GM18507 (cell line): ENCODE measurements at regions not wholly inside any gene's neighbourhood (a gene's known extent, or its start where the extent isn't known, plus 50 kb on each side); places are given as distances from the start of the nearest gene placed in this dataset.
"Not testable (repeated sequence)": the region's sequence is repeated elsewhere in the genome, so short reads cannot be mapped to it uniquely, and the experiment has no call there.

Experiments used
- DNase-seq: peaks from one replicate; pipeline ENCODE4 v3.0.0; 2011; ENCODE audit warnings: low read depth; ENCODE audit not compliant: insufficient read length; ENCODE audit errors: extremely low spot score
- FAIRE-seq: peaks from 2 replicates; lab custom pipeline; 2011; peaks lifted over from hg19 to GRCh38; lab: Jason Lieb, UNC

GRCh38 chr5:18264126-18264882, 630.0 kb downstream of the TAF11L14 start:
- no peak for FAIRE-seq
- no peak for DNase-seq

- FAIRE-seq (no peak), DNase-seq (no peak)
Measured at GRCh38 chr5:18270635-18271338, 636.5 kb downstream of the TAF11L14 start.

GRCh38 chr5:18276939-18277338, 642.7 kb downstream of the TAF11L14 start:
- FAIRE-seq (no peak), DNase-seq (no peak)

GRCh38 chr5:18281947-18282581, 647.8 kb downstream of the TAF11L14 start:
- FAIRE-seq (no peak), DNase-seq (no peak)

- no peak for FAIRE-seq
- DNase-seq = no peak
Measured at GRCh38 chr5:18285257-18285656, 651.0 kb downstream of the TAF11L14 start.

GRCh38 chr5:18292146-18292545, 657.9 kb downstream of the TAF11L14 start:
- FAIRE-seq = no peak
- no peak for DNase-seq

GRCh38 chr5:18295696-18296095, 661.4 kb downstream of the TAF11L14 start:
- not testable (repeated sequence) for DNase-seq, FAIRE-seq

GRCh38 chr5:18299166-18299565, 664.9 kb downstream of the TAF11L14 start:
- FAIRE-seq = no peak
- DNase-seq = no peak

- peak; percentile 36 for FAIRE-seq
- DNase-seq = peak; percentile 9
Measured at GRCh38 chr5:18305288-18305924, 671.1 kb downstream of the TAF11L14 start.

GRCh38 chr5:18311266-18311665, 677.0 kb downstream of the TAF11L14 start:
- no peak for FAIRE-seq
- no peak for DNase-seq

GRCh38 chr5:18312016-18312415, 677.8 kb downstream of the TAF11L14 start:
- DNase-seq (no peak), FAIRE-seq (no peak)

- no peak for DNase-seq
- peak; percentile 12 for FAIRE-seq
Measured at GRCh38 chr5:18314192-18314778, 680.0 kb downstream of the TAF11L14 start.

GRCh38 chr5:18321262-18321942, 687.1 kb downstream of the TAF11L14 start:
- DNase-seq (no peak), FAIRE-seq (no peak)

- no peak for FAIRE-seq
- DNase-seq = no peak
Measured at GRCh38 chr5:18323891-18324290, 689.6 kb downstream of the TAF11L14 start.

- FAIRE-seq (no peak), DNase-seq (no peak)
Measured at GRCh38 chr5:18325431-18325830, 691.2 kb downstream of the TAF11L14 start.

- DNase-seq (no peak), FAIRE-seq (no peak)
Measured at GRCh38 chr5:18329328-18329727, 695.1 kb downstream of the TAF11L14 start.

- no peak for DNase-seq
- no peak for FAIRE-seq
Measured at GRCh38 chr5:18333841-18334240, 699.6 kb downstream of the TAF11L14 start.

- DNase-seq (no peak), FAIRE-seq (no peak)
Measured at GRCh38 chr5:18334949-18335348, 700.7 kb downstream of the TAF11L14 start.

- DNase-seq (no peak), FAIRE-seq (no peak)
Measured at GRCh38 chr5:18354828-18355227, 720.6 kb downstream of the TAF11L14 start.
